PC-3 (cell line): ENCODE measurements at regions not wholly inside any gene's neighbourhood (a gene's known extent, or its start where the extent isn't known, plus 50 kb on each side); places are given as distances from the start of the nearest gene placed in this dataset.

Experiments used
- ATAC-seq: fragments of 200-7000 bp; cut with Tn5 transposase; 2 replicates; pipeline ENCODE4 v1.9.1; 2020; ENCODE audit warnings: mild to moderate bottlenecking, moderate library complexity
- BruUV-seq: library from RNA; stranded (reverse); fragments of 400-500 nt; replicated peaks from 2 replicates; lab custom pipeline; 2021; lab: Mats Ljungman, UMichigan
- CTCF ChIA-PET: fragments of 300-600 bp; sonication (Branson Sonifier 250); formaldehyde crosslinking; loops from one replicate; lab custom pipeline; 2022; ENCODE audit warnings: antibody characterized with exemption; lab: Charles Lee
- POLR2A ChIA-PET: fragments of 300-600 bp; sonication (Branson Sonifier 250); formaldehyde crosslinking; loops from one replicate; lab custom pipeline; 2022; ENCODE audit warnings: antibody characterized with exemption; ENCODE audit not compliant: unreplicated experiment; lab: Charles Lee
- DNase-seq: peaks from one replicate; pipeline ENCODE4 v3.0.0-alpha.2; 2015
- H2AFZ ChIP-seq: fragments of 300-600 bp; sonication (generic); 2 replicates; pipeline ENCODE4 v1.6.0; 2016; ENCODE audit warnings: antibody characterized with exemption, low read length
- H3F3A ChIP-seq: fragments of 300-600 bp; sonication (generic); one replicate; pipeline ENCODE4 v1.6.0; 2017; ENCODE audit warnings: antibody characterized with exemption, low read length, control low read depth, mild to moderate bottlenecking; ENCODE audit not compliant: unreplicated experiment
- H3K27ac ChIP-seq: fragments of 300-600 bp; sonication (generic); 2 replicates; pipeline ENCODE4 v1.5.1; 2016; ENCODE audit warnings: mild to moderate bottlenecking, low read length
- H3K27me3 ChIP-seq: fragments of 300-600 bp; sonication (generic); 2 replicates; pipeline ENCODE4 v1.6.1; 2016; ENCODE audit warnings: low read length, mixed read lengths
- H3K36me3 ChIP-seq: fragments of 300-600 bp; sonication (generic); 2 replicates; pipeline ENCODE4 v1.6.1; 2016; ENCODE audit warnings: low read depth, mixed run types, low read length, mixed read lengths
- H3K4me1 ChIP-seq: fragments of 300-600 bp; sonication (generic); 2 replicates; pipeline ENCODE4 v1.5.1; 2016; ENCODE audit warnings: low read length; ENCODE audit not compliant: insufficient read depth
- H3K4me2 ChIP-seq: fragments of 300-600 bp; sonication (generic); 2 replicates; pipeline ENCODE4 v1.6.0; 2016; ENCODE audit warnings: low read length
- H3K4me3 ChIP-seq: fragments of 300-600 bp; sonication (generic); 2 replicates; pipeline ENCODE4 v1.5.1; 2016; ENCODE audit warnings: mild to moderate bottlenecking, low read length, mixed read lengths
- H3K79me2 ChIP-seq: fragments of 300-600 bp; sonication (generic); 2 replicates; pipeline ENCODE4 v1.6.1; 2017; ENCODE audit warnings: low read length, mixed read lengths
- H3K9ac ChIP-seq: fragments of 300-600 bp; sonication (generic); 2 replicates; pipeline ENCODE4 v1.6.0; 2016; ENCODE audit warnings: mild to moderate bottlenecking, low read length
- H3K9me2 ChIP-seq: fragments of 300-600 bp; sonication (generic); replicated peaks from 2 replicates; pipeline ENCODE4 v1.6.1; 2016; ENCODE audit warnings: mixed run types, low read length, mixed read lengths
- H3K9me3 ChIP-seq: fragments of 300-600 bp; sonication (generic); 2 replicates; pipeline ENCODE4 v1.6.1; 2016; ENCODE audit warnings: low read length, mixed read lengths
- H4K20me1 ChIP-seq: fragments of 300-600 bp; sonication (generic); 2 replicates; pipeline ENCODE4 v1.6.1; 2016; ENCODE audit warnings: low read length, mixed read lengths
- CTCF ChIP-seq: fragments of 300-600 bp; sonication (generic); conservative IDR thresholded peaks from 2 replicates; pipeline ENCODE4 v1.5.1; 2017; ENCODE audit warnings: antibody characterized with exemption, low read depth, mild to moderate bottlenecking, low read length
- EZH2 ChIP-seq: fragments of 300-600 bp; sonication (generic); IDR thresholded peaks from one replicate; pipeline ENCODE4 v1.6.1; 2017; ENCODE audit warnings: antibody characterized with exemption, mild to moderate bottlenecking, low read length; ENCODE audit not compliant: unreplicated experiment
- EZH2phosphoT487 ChIP-seq: fragments of 300-600 bp; sonication (generic); IDR thresholded peaks from 2 replicates; pipeline ENCODE4 v1.6.1; 2018; ENCODE audit warnings: mild to moderate bottlenecking, antibody characterized with exemption, low read length, borderline replicate concordance
- intact Hi-C: fragments of 100-400 bp; cut with micrococcal nuclease; formaldehyde crosslinking; loops from 2 replicates; pipeline ENCODE4 v1.9.0; 2023

- no TSS peak for BruUV-seq
- H4K20me1 ChIP-seq, result no peaks in the 10 kb centered on the region
- TF ChIP-seq EZH2phosphoT487 (no peak), CTCF (no peak), EZH2 (no peak)
- DNase-seq (no peak), ATAC-seq (no peak)
- CTCF ChIA-PET, result no interaction called here
- no peaks in the 10 kb centered on the region for H3K79me2 ChIP-seq
- POLR2A ChIA-PET, result no interaction called here
- no peak overlapping the region for H3K9ac ChIP-seq
- H3F3A ChIP-seq, result no peaks in the 10 kb centered on the region
- no peaks in the 10 kb centered on the region for H3K9me3 ChIP-seq
- H3K27ac ChIP-seq, result no peak overlapping the region
- intact Hi-C loops, result no loop called here
- H3K27me3 ChIP-seq, result peaks cover 25% of the 10 kb centered on the region; the same call in 1 of the 2 replicates
- H3K4me1 ChIP-seq, result no peaks in the 10 kb centered on the region
- H3K4me3 ChIP-seq, result no peak overlapping the region
- no peaks in the 10 kb centered on the region for H3K36me3 ChIP-seq
- no peak overlapping the region for H3K4me2 ChIP-seq
- H2AFZ ChIP-seq, result no peak overlapping the region
- H3K9me2 ChIP-seq, result no peaks in the 10 kb centered on the region
These were observed 369.8 kb downstream of the FRK start for GRCh38 chr6:115690854-115691253.

- intact Hi-C loops, result no loop called here
- no peak overlapping the region for H3K4me3 ChIP-seq
- no peak overlapping the region for H3K27ac ChIP-seq
- ATAC-seq (no peak), DNase-seq (no peak)
- no peaks in the 10 kb centered on the region for H3K79me2 ChIP-seq
- no peak overlapping the region for H2AFZ ChIP-seq
- H3K9ac ChIP-seq, result no peak overlapping the region
- no peaks in the 10 kb centered on the region for H3K4me1 ChIP-seq
- no peaks in the 10 kb centered on the region for H3K9me3 ChIP-seq
- H3F3A ChIP-seq, result no peaks in the 10 kb centered on the region
- H4K20me1 ChIP-seq, result no peaks in the 10 kb centered on the region
- BruUV-seq, result no TSS peak
- H3K9me2 ChIP-seq, result no peaks in the 10 kb centered on the region
- CTCF ChIA-PET, result no interaction called here
- TF ChIP-seq EZH2, result no peak
- POLR2A ChIA-PET, result no interaction called here
- H3K4me2 ChIP-seq, result no peak overlapping the region
- H3K27me3 ChIP-seq, result peaks cover 44% of the 10 kb centered on the region
- H3K36me3 ChIP-seq, result no peaks in the 10 kb centered on the region
These were observed 378.5 kb downstream of the FRK start for GRCh38 chr6:115681978-115682775.

GRCh38 chr6:115680621-115681020 lies 380.1 kb downstream of the FRK start:
- Histone ChIP-seq H3K27me3 (peaks cover 41% of the 10 kb centered on the region), H3K9me3 (no peaks in the 10 kb centered on the region), H3K27ac (no peak overlapping the region), H2AFZ (no peak overlapping the region), H3K4me1 (no peaks in the 10 kb centered on the region), H3K9me2 (no peaks in the 10 kb centered on the region), H3K36me3 (no peaks in the 10 kb centered on the region), H3K9ac (no peak overlapping the region), H3K4me3 (no peak overlapping the region), H3K79me2 (no peaks in the 10 kb centered on the region), H4K20me1 (no peaks in the 10 kb centered on the region), H3F3A (no peaks in the 10 kb centered on the region), H3K4me2 (no peak overlapping the region)
- ATAC-seq (no peak), DNase-seq (no peak)
- TF ChIP-seq CTCF, result no peak
- TF ChIP-seq EZH2phosphoT487, result no peak
- no peak for TF ChIP-seq EZH2
- ChIA-PET CTCF (no interaction called here), POLR2A (no interaction called here)
- no TSS peak for BruUV-seq
- intact Hi-C loops, result no loop called here
